H1 (cell line): ENCODE measurements at regions not wholly inside any gene's neighbourhood (a gene's known extent, or its start where the extent isn't known, plus 50 kb on each side); places are given as distances from the start of the nearest gene placed in this dataset.
A peak's percentile ranks its signal among the peaks of the same experiment; 100 is the strongest.

ENCODE experiments used
- CTCF ChIA-PET: fragments of 300-600 bp; sonication (Branson Sonifier 250); formaldehyde crosslinking; loops from one replicate; lab custom pipeline; 2021; ENCODE audit not compliant: partially characterized antibody; lab: Charles Lee
- POLR2A ChIA-PET: fragments of 300-600 bp; sonication (Branson Sonifier 250); formaldehyde crosslinking; loops from one replicate; lab custom pipeline; 2021; ENCODE audit warnings: inconsistent platforms; ENCODE audit not compliant: partially characterized antibody; lab: Charles Lee
- DNase-seq, 2 experiments: peaks; one replicate each; pipeline versions ENCODE4 v3.0.0 to v3.0.0-alpha.2; 2010 to 2022; ENCODE audit warnings: low spot score in 2 of 2, low read depth in 1 of 2, mixed read lengths in 1 of 2
- FAIRE-seq: peaks from 2 replicates; lab custom pipeline; 2011; peaks lifted over from hg19 to GRCh38; lab: Jason Lieb, UNC
- H2AFZ ChIP-seq: 2 replicates; pipeline ENCODE4 v1.8.1; 2012; ENCODE audit warnings: low read length, inconsistent platforms
- H2AK5ac ChIP-seq: 2 replicates; pipeline ENCODE4 v1.6.1; 2013; ENCODE audit warnings: low read depth, low read length
- H2BK120ac ChIP-seq: replicated peaks from 2 replicates; pipeline ENCODE3; 2013; ENCODE audit warnings: low read depth, low read length, inconsistent platforms
- H2BK12ac ChIP-seq: 2 replicates; pipeline ENCODE4 v1.6.1; 2013; ENCODE audit warnings: low read depth, low read length
- H2BK15ac ChIP-seq: 2 replicates; pipeline ENCODE4 v1.6.1; 2013; ENCODE audit warnings: low read length
- H2BK20ac ChIP-seq: 2 replicates; pipeline ENCODE4 v1.6.1; 2013; ENCODE audit warnings: low read length
- H2BK5ac ChIP-seq: 2 replicates; pipeline ENCODE4 v1.6.1; 2013; ENCODE audit warnings: low read depth, low read length
- H3K14ac ChIP-seq: 2 replicates; pipeline ENCODE4 v1.6.1; 2013; ENCODE audit warnings: inconsistent platforms; ENCODE audit not compliant: insufficient read length
- H3K18ac ChIP-seq: 2 replicates; pipeline ENCODE4 v1.6.1; 2013; ENCODE audit warnings: low read length; ENCODE audit errors: extremely low read depth
- H3K23ac ChIP-seq: 2 replicates; pipeline ENCODE4 v1.6.1; 2013; ENCODE audit warnings: inconsistent platforms; ENCODE audit not compliant: insufficient read length
- H3K23me2 ChIP-seq: 2 replicates; pipeline ENCODE4 v1.6.1; 2013; ENCODE audit warnings: low read depth, low read length
- H3K27ac ChIP-seq: 2 replicates; pipeline ENCODE4 v1.6.1; 2011; ENCODE audit warnings: low read depth, low read length, inconsistent platforms
- H3K27me3 ChIP-seq, 4 experiments: replicated peaks in 1 of 4; 1 replicate in 1 of 4; 2 replicates in 3 of 4; pipeline versions ENCODE4 v1.6.1 to v1.8.1; 2011 to 2013; ENCODE audit warnings: low read length in 3 of 4, mild to moderate bottlenecking in 3 of 4, inconsistent platforms in 2 of 4, mixed read lengths in 2 of 4, moderate library complexity in 1 of 4; ENCODE audit not compliant: control insufficient read depth in 3 of 4, insufficient read depth in 3 of 4; ENCODE audit errors: extremely low read depth in 1 of 4
- H3K36me3 ChIP-seq, 4 experiments: 2 replicates each; pipeline versions ENCODE4 v1.6.1 to v1.8.1; 2011 to 2013; ENCODE audit warnings: mild to moderate bottlenecking in 4 of 4, low read length in 3 of 4, moderate library complexity in 2 of 4, control low read depth in 1 of 4, inconsistent platforms in 1 of 4; ENCODE audit not compliant: insufficient read depth in 4 of 4, control insufficient read depth in 2 of 4
- H3K4ac ChIP-seq: replicated peaks from 2 replicates; pipeline ENCODE3; 2013; ENCODE audit warnings: low read length, low read depth, mixed read lengths, inconsistent platforms; ENCODE audit not compliant: insufficient read length
- H3K4me1 ChIP-seq, 4 experiments: replicated peaks in 1 of 4; 1 replicate in 1 of 4; 2 replicates in 3 of 4; pipeline versions ENCODE4 v1.6.1 to v1.8.1; 2011 to 2013; ENCODE audit warnings: low read length in 3 of 4, inconsistent platforms in 2 of 4, mixed read lengths in 1 of 4; ENCODE audit not compliant: insufficient read depth in 4 of 4, control insufficient read depth in 3 of 4
- H3K4me2 ChIP-seq, 2 experiments: 2 replicates each; pipeline versions ENCODE4 v1.6.1 to v1.8.1; 2011 to 2013; ENCODE audit warnings: low read depth in 2 of 2, low read length in 2 of 2, control low read depth in 1 of 2, inconsistent platforms in 1 of 2, mild to moderate bottlenecking in 1 of 2; ENCODE audit not compliant: insufficient read depth in 1 of 2
- H3K4me3 ChIP-seq, 4 experiments: fragments of 200-600, 300-600 bp in 1 of 4; sonication (generic), shearing (Covaris generic), sonication (Bioruptor Twin) in 1 of 4; 2 replicates each; pipeline versions ENCODE4 v1.5.1 to v1.8.1; 2011 to 2016; ENCODE audit warnings: low read length in 4 of 4, low read depth in 3 of 4, control low read depth in 2 of 4, inconsistent platforms in 2 of 4, mild to moderate bottlenecking in 2 of 4, mixed read lengths in 1 of 4, moderate library complexity in 1 of 4; ENCODE audit not compliant: insufficient read depth in 2 of 4; ENCODE audit errors: extremely low read depth in 1 of 4
- H3K56ac ChIP-seq: replicated peaks from 2 replicates; pipeline ENCODE3; 2013; ENCODE audit warnings: low read depth, mild to moderate bottlenecking, mixed read lengths, low read length, inconsistent platforms; ENCODE audit not compliant: insufficient read length
- H3K79me1 ChIP-seq: 2 replicates; pipeline ENCODE4 v1.6.1; 2013; ENCODE audit warnings: low read depth, low read length, control low read depth
- H3K79me2 ChIP-seq, 2 experiments: 2 replicates each; pipeline versions ENCODE4 v1.6.1 to v1.8.1; 2012 to 2013; ENCODE audit warnings: low read length in 2 of 2, mild to moderate bottlenecking in 2 of 2, inconsistent platforms in 1 of 2; ENCODE audit not compliant: insufficient read depth in 2 of 2, control insufficient read depth in 1 of 2
- H3K9ac ChIP-seq, 4 experiments: replicated peaks in 1 of 4; 1 replicate in 1 of 4; 2 replicates in 3 of 4; pipeline versions ENCODE4 v1.6.1 to v1.8.1; 2011 to 2013; ENCODE audit warnings: low read depth in 3 of 4, low read length in 3 of 4, control low read depth in 2 of 4, mild to moderate bottlenecking in 2 of 4, moderate library complexity in 2 of 4, inconsistent platforms in 1 of 4; ENCODE audit errors: extremely low read depth in 1 of 4
- H3K9me3 ChIP-seq, 2 experiments: 2 replicates each; pipeline versions ENCODE4 v1.6.1 to v1.8.1; 2012 to 2013; ENCODE audit warnings: mild to moderate bottlenecking in 2 of 2, moderate library complexity in 2 of 2, control low read depth in 1 of 2, inconsistent platforms in 1 of 2, low read depth in 1 of 2, low read length in 1 of 2, mixed read lengths in 1 of 2; ENCODE audit not compliant: insufficient read depth in 2 of 2
- H4K20me1 ChIP-seq, 2 experiments: replicated peaks in 1 of 2; 2 replicates each; pipeline versions ENCODE3 to v1.8.1; 2011 to 2013; ENCODE audit warnings: inconsistent platforms in 2 of 2, low read length in 2 of 2, mild to moderate bottlenecking in 1 of 2; ENCODE audit not compliant: insufficient read depth in 2 of 2, control insufficient read depth in 1 of 2
- H4K5ac ChIP-seq: 2 replicates; pipeline ENCODE4 v1.6.1; 2013; ENCODE audit warnings: low read length, low read depth, mixed read lengths, inconsistent platforms; ENCODE audit not compliant: insufficient read length
- H4K8ac ChIP-seq: 2 replicates; pipeline ENCODE4 v1.8.0; 2013; ENCODE audit warnings: mild to moderate bottlenecking, moderate library complexity, low read length, inconsistent platforms; ENCODE audit not compliant: insufficient read depth; ENCODE audit errors: extremely low read depth
- H4K91ac ChIP-seq: replicated peaks from 2 replicates; pipeline ENCODE3; 2013; ENCODE audit warnings: low read length, mixed read lengths, inconsistent platforms; ENCODE audit not compliant: insufficient read length
- CEBPB ChIP-seq: IDR thresholded peaks from 2 replicates; pipeline ENCODE4 v1.6.1; 2012; ENCODE audit warnings: low read depth, low read length
- EZH2 ChIP-seq: fragments of 200-600 bp; sonication (generic); IDR thresholded peaks from 2 replicates; pipeline ENCODE4 v1.7.1; 2012; ENCODE audit warnings: low read depth, mild to moderate bottlenecking, moderate library complexity, low read length, inconsistent platforms; ENCODE audit not compliant: severe bottlenecking
- HDAC6 ChIP-seq: IDR thresholded peaks from one replicate; pipeline ENCODE4 v1.7.1; 2012; ENCODE audit warnings: low read depth, mild to moderate bottlenecking, inconsistent platforms, low read length, moderate library complexity
- MAFK ChIP-seq: IDR thresholded peaks from 2 replicates; pipeline ENCODE4 v1.6.1; 2012; ENCODE audit warnings: low read depth, mild to moderate bottlenecking, improper control_type of control experiment, low read length
- NANOG ChIP-seq: IDR thresholded peaks from 2 replicates; pipeline ENCODE4 v1.6.1; 2011; ENCODE audit warnings: low read length, low read depth, mild to moderate bottlenecking, inconsistent platforms; ENCODE audit not compliant: insufficient read depth, poor library complexity, severe bottlenecking
- POLR2AphosphoS5 ChIP-seq: IDR thresholded peaks from 2 replicates; pipeline ENCODE4 v1.6.1; 2011; ENCODE audit warnings: low read depth, low read length
- SAP30 ChIP-seq: fragments of 300-600 bp; sonication (generic); IDR thresholded peaks from 2 replicates; pipeline ENCODE4 v1.7.1; 2012; ENCODE audit warnings: low read length, moderate library complexity, mild to moderate bottlenecking, inconsistent platforms; ENCODE audit not compliant: insufficient read depth, insufficient replicate concordance
- SP1 ChIP-seq: IDR thresholded peaks from 2 replicates; pipeline ENCODE4 v1.6.1; 2011; ENCODE audit warnings: low read depth, low read length
- SP4 ChIP-seq: IDR thresholded peaks from 2 replicates; pipeline ENCODE4 v1.6.1; 2012; ENCODE audit warnings: low read length, inconsistent platforms
- SRF ChIP-seq: IDR thresholded peaks from 2 replicates; pipeline ENCODE4 v1.6.1; 2011; ENCODE audit warnings: mild to moderate bottlenecking, low read depth, low read length, moderate library complexity
- ZNF274 ChIP-seq: IDR thresholded peaks from 2 replicates; pipeline ENCODE4 v1.7.0; 2012; ENCODE audit warnings: low read length, borderline replicate concordance; ENCODE audit errors: extremely low read depth
- WGBS, 2 experiments: shearing (Covaris generic) in 1 of 2; methylation state at CpG; one replicate each; pipeline versions ENCODE4 v1.1.6 to v1.1.7; 2013 to 2015; ENCODE audit warnings: low lambda C conversion rate in 2 of 2, mixed read lengths in 2 of 2, inconsistent platforms in 1 of 2, low coverage in 1 of 2, missing lambda C conversion rate in 1 of 2; ENCODE audit not compliant: insufficient replicate concordance in 2 of 2, insufficient coverage in 1 of 2, insufficient read length in 1 of 2; ENCODE audit errors: extremely low coverage in 1 of 2, missing lambda C conversion rate in 1 of 2; 5-methylcytosine and 5-hydroxymethylcytosine counted together
- TF ChIP-seq, protein P1 (sequence below): IDR thresholded peaks from 2 replicates; pipeline ENCODE4 v1.6.1; 2012; ENCODE audit warnings: low read length, inconsistent platforms
- TF ChIP-seq, protein P2 (sequence below): IDR thresholded peaks from 2 replicates; pipeline ENCODE4 v1.6.1; 2011; ENCODE audit warnings: low read depth, mild to moderate bottlenecking, low read length; ENCODE audit not compliant: insufficient read depth

DNA sequence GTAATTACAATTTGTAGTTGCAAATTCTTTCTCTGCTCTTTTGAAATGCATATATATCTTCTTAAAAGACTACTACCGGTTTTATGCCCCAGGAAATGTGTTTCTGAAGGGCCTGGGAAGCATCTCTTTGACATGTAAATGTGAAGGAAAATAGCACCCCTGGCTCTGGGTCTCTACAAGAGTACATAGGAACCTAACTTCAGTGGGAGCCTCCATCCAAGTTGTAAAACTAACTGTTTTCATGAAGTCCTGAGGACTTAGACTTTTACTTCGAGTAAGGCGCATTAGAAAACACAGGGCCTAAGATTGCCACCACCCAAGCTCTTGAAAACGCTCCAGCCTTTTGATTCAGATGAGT, 99.4 kb downstream of the CBLN2 start:
- WGBS, 2 experiments = 74% methylated on average over 4 of the region's 4 CpGs; no CpG with 5 or more reads in 1 of the 2 experiments
- Histone ChIP-seq H4K8ac (no peak overlapping the region), H2BK12ac (no peak overlapping the region), H3K56ac (no peak overlapping the region), H2AK5ac (no peak overlapping the region), H3K18ac (no peak overlapping the region), H3K36me3 (no peaks in the 10 kb centered on the region; a peak in 1 of 8 replicates), H2BK20ac (no peak overlapping the region), H3K27ac (no peak overlapping the region), H3K23ac (no peak overlapping the region), H3K23me2 (no peaks in the 10 kb centered on the region), H3K79me2 (no peaks in the 10 kb centered on the region), H4K5ac (no peak overlapping the region), H3K79me1 (no peaks in the 10 kb centered on the region), H3K4me1 (no peaks in the 10 kb centered on the region), H3K14ac (no peak overlapping the region), H3K27me3 (peaks cover 0 to 88% (median 3%) of the 10 kb centered on the region in 4 experiments; a peak in 4 of 7 replicates), H3K4ac (no peak overlapping the region), H3K4me3 (no peak overlapping the region), H2BK120ac (no peak overlapping the region), H3K9ac (no peak overlapping the region), H2AFZ (no peak overlapping the region), H3K4me2 (no peak overlapping the region), H3K9me3 (peaks cover 47 to 61% of the 10 kb centered on the region in 2 experiments), H2BK15ac (no peak overlapping the region), H2BK5ac (no peak overlapping the region), H4K20me1 (peaks cover 0 to 2% of the 10 kb centered on the region in 2 experiments), H4K91ac (no peak overlapping the region)
- TF ChIP-seq SRF (no peak), HDAC6 (no peak), SP1 (no peak), ZNF274 (no peak), CEBPB (no peak), NANOG (no peak), MAFK (no peak), SP4 (no peak), POLR2AphosphoS5 (no peak), EZH2 (no peak), SAP30 (no peak)
- TF ChIP-seq, protein P1, sequence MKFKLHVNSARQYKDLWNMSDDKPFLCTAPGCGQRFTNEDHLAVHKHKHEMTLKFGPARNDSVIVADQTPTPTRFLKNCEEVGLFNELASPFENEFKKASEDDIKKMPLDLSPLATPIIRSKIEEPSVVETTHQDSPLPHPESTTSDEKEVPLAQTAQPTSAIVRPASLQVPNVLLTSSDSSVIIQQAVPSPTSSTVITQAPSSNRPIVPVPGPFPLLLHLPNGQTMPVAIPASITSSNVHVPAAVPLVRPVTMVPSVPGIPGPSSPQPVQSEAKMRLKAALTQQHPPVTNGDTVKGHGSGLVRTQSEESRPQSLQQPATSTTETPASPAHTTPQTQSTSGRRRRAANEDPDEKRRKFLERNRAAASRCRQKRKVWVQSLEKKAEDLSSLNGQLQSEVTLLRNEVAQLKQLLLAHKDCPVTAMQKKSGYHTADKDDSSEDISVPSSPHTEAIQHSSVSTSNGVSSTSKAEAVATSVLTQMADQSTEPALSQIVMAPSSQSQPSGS = no peak
- TF ChIP-seq, protein P2, sequence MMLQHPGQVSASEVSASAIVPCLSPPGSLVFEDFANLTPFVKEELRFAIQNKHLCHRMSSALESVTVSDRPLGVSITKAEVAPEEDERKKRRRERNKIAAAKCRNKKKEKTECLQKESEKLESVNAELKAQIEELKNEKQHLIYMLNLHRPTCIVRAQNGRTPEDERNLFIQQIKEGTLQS = no peak
- peak in 1 of 2 experiments; percentile 13 for DNase-seq
- CTCF ChIA-PET = no interaction called here
- FAIRE-seq = no peak
- POLR2A ChIA-PET = no interaction called here
